Lung (tissue), 11 donors: ENCODE measurements at regions not wholly inside any gene's neighbourhood (a gene's known extent, or its start where the extent isn't known, plus 50 kb on each side); places are given as distances from the start of the nearest gene placed in this dataset.

Experiments
- ATAC-seq: fragments of 200-7000 bp; cut with Tn5 transposase; one replicate; pipeline ENCODE4 v1.9.1; 2020; ENCODE audit warnings: moderate number of reproducible peaks; ENCODE audit not compliant: insufficient read depth, low FRiP score
- DNase-seq, 3 donors: peaks; one replicate each; pipeline ENCODE4 v3.0.0-alpha.2; 2013 to 2017
- H3K27ac ChIP-seq, 2 donors: one replicate each; pipeline ENCODE4 v1.5.1; 2013; ENCODE audit warnings: mild to moderate bottlenecking in 2 of 2, moderate library complexity in 2 of 2, control low read depth in 1 of 2, inconsistent platforms in 1 of 2, low read depth in 1 of 2, low read length in 1 of 2
- H3K27me3 ChIP-seq, 3 donors: one replicate each; pipeline ENCODE4 v1.5.1; 2013; ENCODE audit warnings: low read length in 2 of 3; ENCODE audit not compliant: control insufficient read depth in 3 of 3, insufficient read depth in 3 of 3
- H3K36me3 ChIP-seq, 4 donors: one replicate each; pipeline ENCODE4 v1.5.1; 2013; ENCODE audit warnings: low read length in 4 of 4, mild to moderate bottlenecking in 1 of 4, moderate library complexity in 1 of 4; ENCODE audit not compliant: control insufficient read depth in 4 of 4, insufficient read depth in 4 of 4
- H3K4me1 ChIP-seq, 5 donors: one replicate each; pipeline ENCODE4 v1.5.1; 2013; ENCODE audit warnings: low read length in 5 of 5, mild to moderate bottlenecking in 2 of 5, moderate library complexity in 1 of 5; ENCODE audit not compliant: control insufficient read depth in 5 of 5, insufficient read depth in 5 of 5
- H3K4me3 ChIP-seq: one replicate; pipeline ENCODE4 v1.5.1; 2013; ENCODE audit warnings: mild to moderate bottlenecking, control low read depth, moderate library complexity
- H3K9ac ChIP-seq, 2 donors: one replicate each; pipeline ENCODE4 v1.5.1; 2013; ENCODE audit warnings: low read length in 2 of 2, control low read depth in 1 of 2; ENCODE audit not compliant: insufficient read depth in 1 of 2
- H3K9me3 ChIP-seq, 4 donors: one replicate each; pipeline ENCODE4 v1.5.1; 2013; ENCODE audit warnings: low read length in 3 of 4, mild to moderate bottlenecking in 1 of 4, moderate library complexity in 1 of 4; ENCODE audit not compliant: control insufficient read depth in 4 of 4, insufficient read depth in 3 of 4
- WGBS, 2 donors: extraction: QIAGEN DNeasy Blood & Tissue Kit; methylation state at CpG; one replicate each; pipeline ENCODE4 v1.1.7; 2013; 5-methylcytosine and 5-hydroxymethylcytosine counted together
- TF ChIP-seq, protein P1 (sequence below): IDR thresholded peaks from 2 replicates; pipeline ENCODE4 v1.5.1; 2012; ENCODE audit warnings: mild to moderate bottlenecking; ENCODE audit errors: control extremely low read depth, extremely low read depth
- donor health status: control.
- donor health status: control.
- donor health status: Bipolar disorder and iron deficiency.
- donor health status: healthy.
- donor health status: DM: yes; HTN: yes; CAD: no.

DNA sequence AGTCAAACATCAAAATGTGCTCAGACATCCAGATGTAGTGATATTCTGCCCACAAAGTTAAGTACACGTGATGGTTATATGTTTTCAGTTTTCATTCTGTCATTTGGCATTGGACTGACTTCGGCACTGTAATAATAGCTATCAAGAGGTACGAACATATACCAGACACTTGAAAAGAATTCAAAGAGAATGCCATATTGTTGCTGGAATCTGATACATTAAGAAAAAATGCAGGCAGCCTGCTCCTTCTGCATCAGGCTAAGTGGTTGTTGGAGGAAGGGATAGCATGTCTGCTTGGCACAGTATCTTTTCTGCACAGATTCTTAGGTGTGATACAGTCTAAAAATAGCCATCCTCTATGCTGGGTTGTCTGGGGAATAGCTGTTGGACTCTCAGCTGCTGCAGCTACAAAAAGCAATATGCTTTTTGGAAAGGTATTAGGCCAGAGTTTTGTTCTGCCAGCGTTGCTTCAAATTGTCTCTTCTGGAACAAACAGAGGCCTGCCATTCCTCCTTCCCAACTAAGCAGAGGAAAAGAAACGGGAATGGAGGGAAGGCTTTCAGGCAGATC is 892.6 kb downstream of the TBC1D22A start:
- ATAC-seq: no peak
- WGBS, 2 donors: 76 to 90% methylated on average over 5 of the region's 5 CpGs
- H3K27me3 ChIP-seq: no peaks in the 10 kb centered on the region
- no peak overlapping the region for H3K4me3 ChIP-seq
- no peak overlapping the region for H3K9ac ChIP-seq
- TF ChIP-seq, protein P1, sequence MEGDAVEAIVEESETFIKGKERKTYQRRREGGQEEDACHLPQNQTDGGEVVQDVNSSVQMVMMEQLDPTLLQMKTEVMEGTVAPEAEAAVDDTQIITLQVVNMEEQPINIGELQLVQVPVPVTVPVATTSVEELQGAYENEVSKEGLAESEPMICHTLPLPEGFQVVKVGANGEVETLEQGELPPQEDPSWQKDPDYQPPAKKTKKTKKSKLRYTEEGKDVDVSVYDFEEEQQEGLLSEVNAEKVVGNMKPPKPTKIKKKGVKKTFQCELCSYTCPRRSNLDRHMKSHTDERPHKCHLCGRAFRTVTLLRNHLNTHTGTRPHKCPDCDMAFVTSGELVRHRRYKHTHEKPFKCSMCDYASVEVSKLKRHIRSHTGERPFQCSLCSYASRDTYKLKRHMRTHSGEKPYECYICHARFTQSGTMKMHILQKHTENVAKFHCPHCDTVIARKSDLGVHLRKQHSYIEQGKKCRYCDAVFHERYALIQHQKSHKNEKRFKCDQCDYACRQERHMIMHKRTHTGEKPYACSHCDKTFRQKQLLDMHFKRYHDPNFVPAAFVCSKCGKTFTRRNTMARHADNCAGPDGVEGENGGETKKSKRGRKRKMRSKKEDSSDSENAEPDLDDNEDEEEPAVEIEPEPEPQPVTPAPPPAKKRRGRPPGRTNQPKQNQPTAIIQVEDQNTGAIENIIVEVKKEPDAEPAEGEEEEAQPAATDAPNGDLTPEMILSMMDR: no peak
- no peaks in the 10 kb centered on the region for H3K36me3 ChIP-seq
- H3K4me1 ChIP-seq: no peaks in the 10 kb centered on the region
- peaks cover 0 to 7% (median 1%) of the 10 kb centered on the region in 4 donors for H3K9me3 ChIP-seq
- DNase-seq: no peak
- H3K27ac ChIP-seq: no peak overlapping the region

DNA sequence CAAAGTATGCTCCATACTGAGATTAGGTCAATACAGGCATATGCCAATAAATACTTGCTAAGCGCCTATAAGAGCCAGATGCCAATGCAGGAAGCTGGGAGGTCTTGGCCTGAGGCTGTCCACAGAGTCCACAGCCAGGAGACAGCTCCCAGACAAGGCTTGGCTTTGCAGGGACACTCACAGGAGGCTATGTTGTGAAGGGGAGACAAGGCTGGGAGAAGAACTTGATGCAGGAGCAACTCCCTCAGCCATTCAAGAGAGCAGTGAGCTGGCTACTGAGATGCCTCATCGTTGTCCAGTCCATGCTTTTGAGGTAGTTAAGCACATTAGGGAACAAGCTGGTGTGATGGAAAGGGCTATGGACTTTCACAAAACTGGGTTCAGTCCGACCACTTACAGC is 891.5 kb downstream of the TBC1D22A start:
- peaks cover 0 to 7% (median 1%) of the 10 kb centered on the region in 4 donors for H3K9me3 ChIP-seq
- H3K9ac ChIP-seq: no peak overlapping the region
- WGBS, 2 donors: 78 to 89% methylated on average over 3 of the region's 3 CpGs
- H3K4me3 ChIP-seq: no peak overlapping the region
- no peaks in the 10 kb centered on the region for H3K36me3 ChIP-seq
- no peak overlapping the region for H3K27ac ChIP-seq
- TF ChIP-seq, protein P1: no peak
- DNase-seq: no peak
- H3K4me1 ChIP-seq: no peaks in the 10 kb centered on the region
- ATAC-seq: no peak
- no peaks in the 10 kb centered on the region for H3K27me3 ChIP-seq

GRCh38 chr22:47651216-47651987 is 889.0 kb downstream of the TBC1D22A start:
- TF ChIP-seq, protein P1: no peak
- Histone ChIP-seq H3K27ac (no peak overlapping the region), H3K4me1 (no peaks in the 10 kb centered on the region), H3K4me3 (no peak overlapping the region), H3K27me3 (peaks cover 0 to 6% (median 0%) of the 10 kb centered on the region in 3 donors), H3K9ac (no peak overlapping the region), H3K36me3 (no peaks in the 10 kb centered on the region), H3K9me3 (peaks cover 0 to 5% (median 1%) of the 10 kb centered on the region in 4 donors)
- no peak for ATAC-seq
- 72 to 84% methylated on average over 6 of the region's 6 CpGs for WGBS, 2 donors
- no peak for DNase-seq
